ENCODE measurements at regions not wholly inside any gene's neighbourhood (a gene's known extent, or its start where the extent isn't known, plus 50 kb on each side); places are given as distances from the start of the nearest gene placed in this dataset.

- TF ChIP-seq EZH2 (IDR thresholded peaks at IDR 0.05; ENCODE audit: low read depth), result no peak
- TF ChIP-seq, protein P1, sequence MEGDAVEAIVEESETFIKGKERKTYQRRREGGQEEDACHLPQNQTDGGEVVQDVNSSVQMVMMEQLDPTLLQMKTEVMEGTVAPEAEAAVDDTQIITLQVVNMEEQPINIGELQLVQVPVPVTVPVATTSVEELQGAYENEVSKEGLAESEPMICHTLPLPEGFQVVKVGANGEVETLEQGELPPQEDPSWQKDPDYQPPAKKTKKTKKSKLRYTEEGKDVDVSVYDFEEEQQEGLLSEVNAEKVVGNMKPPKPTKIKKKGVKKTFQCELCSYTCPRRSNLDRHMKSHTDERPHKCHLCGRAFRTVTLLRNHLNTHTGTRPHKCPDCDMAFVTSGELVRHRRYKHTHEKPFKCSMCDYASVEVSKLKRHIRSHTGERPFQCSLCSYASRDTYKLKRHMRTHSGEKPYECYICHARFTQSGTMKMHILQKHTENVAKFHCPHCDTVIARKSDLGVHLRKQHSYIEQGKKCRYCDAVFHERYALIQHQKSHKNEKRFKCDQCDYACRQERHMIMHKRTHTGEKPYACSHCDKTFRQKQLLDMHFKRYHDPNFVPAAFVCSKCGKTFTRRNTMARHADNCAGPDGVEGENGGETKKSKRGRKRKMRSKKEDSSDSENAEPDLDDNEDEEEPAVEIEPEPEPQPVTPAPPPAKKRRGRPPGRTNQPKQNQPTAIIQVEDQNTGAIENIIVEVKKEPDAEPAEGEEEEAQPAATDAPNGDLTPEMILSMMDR (conservative IDR thresholded peaks at IDR 0.05), result no peak
Measured at GRCh38 chr2:121088251-121089165, 196.5 kb downstream of the TFCP2L1 start.
